ENCODE measurements at regions not wholly inside any gene's neighbourhood (a gene's known extent, or its start where the extent isn't known, plus 50 kb on each side); places are given as distances from the start of the nearest gene placed in this dataset.
"Not testable (repeated sequence)": the region's sequence is repeated elsewhere in the genome, so short reads cannot be mapped to it uniquely, and the experiment has no call there.

GRCh38 chr5:108561416-108562204 lies 179.7 kb upstream of the FBXL17 start:
- no peak for DNase-seq (ENCODE audit: low spot score)
- peaks cover 2% of the 10 kb centered on the region for H3K27me3 Mint-ChIP-seq (ENCODE audit: insufficient read depth, low read depth)
- H3K27ac ChIP-seq, result no peak overlapping the region
- H3K9me3 Mint-ChIP-seq, result peaks cover 2% of the 10 kb centered on the region
- no peaks in the 10 kb centered on the region for H3K27me3 ChIP-seq
- H2AFZ ChIP-seq (replicated peaks), result no peak overlapping the region
- no peaks in the 10 kb centered on the region for H3K79me2 ChIP-seq (ENCODE audit: low read depth)
- H3K36me3 Mint-ChIP-seq, result no peaks in the 10 kb centered on the region
- TF ChIP-seq CTCF (IDR thresholded peaks at IDR 0.05), result no peak
- no peak for TF ChIP-seq EZH2phosphoT487 (IDR thresholded peaks at IDR 0.05)
- TF ChIP-seq EZH2 (IDR thresholded peaks at IDR 0.05), result no peak
- no peak overlapping the region for H3K4me3 Mint-ChIP-seq
- no peaks in the 10 kb centered on the region for H3F3A ChIP-seq (ENCODE audit: low read depth)
- H3K36me3 ChIP-seq, result no peaks in the 10 kb centered on the region
- peak overlapping the region; percentile 84 for H3K27ac Mint-ChIP-seq
- H3K4me3 ChIP-seq, result no peak overlapping the region
- no peaks in the 10 kb centered on the region for H3K9me3 ChIP-seq (ENCODE audit: low read depth)
- no peaks in the 10 kb centered on the region for H4K20me1 ChIP-seq (ENCODE audit: low read depth)
- no peaks in the 10 kb centered on the region for H3K4me1 ChIP-seq
- no peak overlapping the region for H3K4me2 ChIP-seq
- H3K4me1 Mint-ChIP-seq, result peaks cover 13% of the 10 kb centered on the region
- H3K9ac ChIP-seq, result no peak overlapping the region

GRCh38 chr5:108560581-108560980 lies 178.7 kb upstream of the FBXL17 start:
- no peaks in the 10 kb centered on the region for H3K9me3 ChIP-seq (ENCODE audit: low read depth)
- H2AFZ ChIP-seq (replicated peaks), result no peak overlapping the region
- H3K36me3 ChIP-seq, result no peaks in the 10 kb centered on the region
- H3K79me2 ChIP-seq (ENCODE audit: low read depth), result no peaks in the 10 kb centered on the region
- H3K36me3 Mint-ChIP-seq, result no peaks in the 10 kb centered on the region
- peaks cover 2% of the 10 kb centered on the region for H3K9me3 Mint-ChIP-seq
- H3K27me3 ChIP-seq, result no peaks in the 10 kb centered on the region
- peaks cover 13% of the 10 kb centered on the region for H3K4me1 Mint-ChIP-seq
- H3K4me3 Mint-ChIP-seq, result no peak overlapping the region
- H3F3A ChIP-seq (ENCODE audit: low read depth), result no peaks in the 10 kb centered on the region
- no peak overlapping the region for H3K4me3 ChIP-seq
- TF ChIP-seq EZH2phosphoT487 (IDR thresholded peaks at IDR 0.05) (no peak), EZH2 (IDR thresholded peaks at IDR 0.05) (no peak), CTCF (IDR thresholded peaks at IDR 0.05) (no peak)
- H3K4me1 ChIP-seq, result no peaks in the 10 kb centered on the region
- H4K20me1 ChIP-seq (ENCODE audit: low read depth), result no peaks in the 10 kb centered on the region
- H3K4me2 ChIP-seq, result no peak overlapping the region
- peaks cover 2% of the 10 kb centered on the region for H3K27me3 Mint-ChIP-seq (ENCODE audit: insufficient read depth, low read depth)
- H3K9ac ChIP-seq, result no peak overlapping the region
- no peak overlapping the region for H3K27ac ChIP-seq
- no peak overlapping the region for H3K27ac Mint-ChIP-seq
- DNase-seq (ENCODE audit: low spot score), result no peak

GRCh38 chr5:108560166-108560565 lies 178.3 kb upstream of the FBXL17 start:
- no peak for DNase-seq (ENCODE audit: low spot score)
- H3K27me3 ChIP-seq, result no peaks in the 10 kb centered on the region
- H3K36me3 ChIP-seq, result no peaks in the 10 kb centered on the region
- H3K9me3 Mint-ChIP-seq, result peaks cover 2% of the 10 kb centered on the region
- peaks cover 13% of the 10 kb centered on the region for H3K4me1 Mint-ChIP-seq
- H3K27me3 Mint-ChIP-seq (ENCODE audit: insufficient read depth, low read depth), result peaks cover 2% of the 10 kb centered on the region
- H3K79me2 ChIP-seq (ENCODE audit: low read depth), result no peaks in the 10 kb centered on the region
- no peak overlapping the region for H3K27ac ChIP-seq
- no peak overlapping the region for H3K4me3 ChIP-seq
- TF ChIP-seq EZH2phosphoT487 (IDR thresholded peaks at IDR 0.05) (no peak), CTCF (IDR thresholded peaks at IDR 0.05) (no peak), EZH2 (IDR thresholded peaks at IDR 0.05) (no peak)
- H3F3A ChIP-seq (ENCODE audit: low read depth), result no peaks in the 10 kb centered on the region
- no peak overlapping the region for H3K27ac Mint-ChIP-seq
- H3K4me3 Mint-ChIP-seq, result no peak overlapping the region
- H4K20me1 ChIP-seq (ENCODE audit: low read depth), result no peaks in the 10 kb centered on the region
- H3K36me3 Mint-ChIP-seq, result no peaks in the 10 kb centered on the region
- no peak overlapping the region for H2AFZ ChIP-seq (replicated peaks)
- H3K4me2 ChIP-seq, result no peak overlapping the region
- no peaks in the 10 kb centered on the region for H3K9me3 ChIP-seq (ENCODE audit: low read depth)
- no peaks in the 10 kb centered on the region for H3K4me1 ChIP-seq
- no peak overlapping the region for H3K9ac ChIP-seq

- not testable (repeated sequence) for DNase-seq (ENCODE audit: low spot score); H3K9me3 ChIP-seq (ENCODE audit: low read depth); H3K4me1 ChIP-seq; H3K79me2 ChIP-seq (ENCODE audit: low read depth); H3K27me3 Mint-ChIP-seq (ENCODE audit: insufficient read depth, low read depth); H3K9ac ChIP-seq; H3K36me3 Mint-ChIP-seq; H2AFZ ChIP-seq (replicated peaks); H3K4me3 Mint-ChIP-seq; H3K27ac ChIP-seq; H3K4me2 ChIP-seq; H3K27me3 ChIP-seq; H3F3A ChIP-seq (ENCODE audit: low read depth); H3K36me3 ChIP-seq; H3K27ac Mint-ChIP-seq; H3K4me3 ChIP-seq; H4K20me1 ChIP-seq (ENCODE audit: low read depth); H3K9me3 Mint-ChIP-seq
- H3K4me1 Mint-ChIP-seq, result peaks cover 13% of the 10 kb centered on the region
Observed at GRCh38 chr5:108558840-108559239, 176.9 kb upstream of the FBXL17 start.

- H3K4me3 Mint-ChIP-seq; H3F3A ChIP-seq (ENCODE audit: low read depth); H3K27ac Mint-ChIP-seq; H3K79me2 ChIP-seq (ENCODE audit: low read depth); H3K36me3 ChIP-seq; H2AFZ ChIP-seq (replicated peaks); H3K36me3 Mint-ChIP-seq; H3K27ac ChIP-seq; H3K4me3 ChIP-seq; H4K20me1 ChIP-seq (ENCODE audit: low read depth); H3K9me3 ChIP-seq (ENCODE audit: low read depth); H3K9me3 Mint-ChIP-seq; H3K4me1 ChIP-seq; H3K27me3 Mint-ChIP-seq (ENCODE audit: insufficient read depth, low read depth); DNase-seq (ENCODE audit: low spot score); H3K27me3 ChIP-seq; H3K4me2 ChIP-seq; H3K9ac ChIP-seq: not testable (repeated sequence)
- peaks cover 13% of the 10 kb centered on the region for H3K4me1 Mint-ChIP-seq
Observed at GRCh38 chr5:108558142-108558541, 176.2 kb upstream of the FBXL17 start.

All from neural progenitor cell (in vitro differentiated cells).